ENCODE measurements at regions not wholly inside any gene's neighbourhood (a gene's known extent, or its start where the extent isn't known, plus 50 kb on each side); places are given as distances from the start of the nearest gene placed in this dataset.

GRCh38 chr10:2294739-2295138 lies 557.4 kb upstream of the ADARB2 start:
- H3K27me3 ChIP-seq = no peaks in the 10 kb centered on the region
- no peak for TF ChIP-seq POLR2A (IDR thresholded peaks at IDR 0.05)
- TF ChIP-seq, protein P1, sequence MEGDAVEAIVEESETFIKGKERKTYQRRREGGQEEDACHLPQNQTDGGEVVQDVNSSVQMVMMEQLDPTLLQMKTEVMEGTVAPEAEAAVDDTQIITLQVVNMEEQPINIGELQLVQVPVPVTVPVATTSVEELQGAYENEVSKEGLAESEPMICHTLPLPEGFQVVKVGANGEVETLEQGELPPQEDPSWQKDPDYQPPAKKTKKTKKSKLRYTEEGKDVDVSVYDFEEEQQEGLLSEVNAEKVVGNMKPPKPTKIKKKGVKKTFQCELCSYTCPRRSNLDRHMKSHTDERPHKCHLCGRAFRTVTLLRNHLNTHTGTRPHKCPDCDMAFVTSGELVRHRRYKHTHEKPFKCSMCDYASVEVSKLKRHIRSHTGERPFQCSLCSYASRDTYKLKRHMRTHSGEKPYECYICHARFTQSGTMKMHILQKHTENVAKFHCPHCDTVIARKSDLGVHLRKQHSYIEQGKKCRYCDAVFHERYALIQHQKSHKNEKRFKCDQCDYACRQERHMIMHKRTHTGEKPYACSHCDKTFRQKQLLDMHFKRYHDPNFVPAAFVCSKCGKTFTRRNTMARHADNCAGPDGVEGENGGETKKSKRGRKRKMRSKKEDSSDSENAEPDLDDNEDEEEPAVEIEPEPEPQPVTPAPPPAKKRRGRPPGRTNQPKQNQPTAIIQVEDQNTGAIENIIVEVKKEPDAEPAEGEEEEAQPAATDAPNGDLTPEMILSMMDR (IDR thresholded peaks at IDR 0.05) = no peak
- no peak for TF ChIP-seq POLR2AphosphoS5 (IDR thresholded peaks at IDR 0.05; ENCODE audit: insufficient read depth in 1 of 2, low read depth in 1 of 2)
- H3K4me3 ChIP-seq = no peak overlapping the region
- H3K4me1 ChIP-seq = no peaks in the 10 kb centered on the region
- intact Hi-C loops (cut with DNase I) = no loop called here
- H3K36me3 ChIP-seq = no peaks in the 10 kb centered on the region
- H3K27ac ChIP-seq = no peak overlapping the region
- no peaks in the 10 kb centered on the region for H3K9me3 ChIP-seq
- no peak for DNase-seq (ENCODE audit: extremely low spot score in 2 of 2)

GRCh38 chr10:2284071-2284470 lies 546.7 kb upstream of the ADARB2 start:
- Histone ChIP-seq H3K4me1 (no peaks in the 10 kb centered on the region), H3K9me3 (no peaks in the 10 kb centered on the region), H3K27ac (no peak overlapping the region), H3K27me3 (no peaks in the 10 kb centered on the region), H3K36me3 (no peaks in the 10 kb centered on the region), H3K4me3 (no peak overlapping the region)
- DNase-seq (ENCODE audit: extremely low spot score in 2 of 2) = no peak
- TF ChIP-seq POLR2A (IDR thresholded peaks at IDR 0.05) = no peak
- intact Hi-C loops (cut with DNase I) = no loop called here

- Histone ChIP-seq H3K4me3 (no peak overlapping the region), H3K27me3 (no peaks in the 10 kb centered on the region), H3K27ac (no peak overlapping the region), H3K9me3 (no peaks in the 10 kb centered on the region), H3K36me3 (no peaks in the 10 kb centered on the region), H3K4me1 (no peaks in the 10 kb centered on the region)
- TF ChIP-seq, protein P1 (IDR thresholded peaks at IDR 0.05) = no peak
- TF ChIP-seq POLR2A (IDR thresholded peaks at IDR 0.05) (no peak), POLR2AphosphoS5 (IDR thresholded peaks at IDR 0.05; ENCODE audit: insufficient read depth in 1 of 2, low read depth in 1 of 2) (no peak)
- intact Hi-C loops (cut with DNase I) = no loop called here
- DNase-seq (ENCODE audit: extremely low spot score in 2 of 2) = no peak
These were observed 544.9 kb upstream of the ADARB2 start for GRCh38 chr10:2282202-2282601.

DNA sequence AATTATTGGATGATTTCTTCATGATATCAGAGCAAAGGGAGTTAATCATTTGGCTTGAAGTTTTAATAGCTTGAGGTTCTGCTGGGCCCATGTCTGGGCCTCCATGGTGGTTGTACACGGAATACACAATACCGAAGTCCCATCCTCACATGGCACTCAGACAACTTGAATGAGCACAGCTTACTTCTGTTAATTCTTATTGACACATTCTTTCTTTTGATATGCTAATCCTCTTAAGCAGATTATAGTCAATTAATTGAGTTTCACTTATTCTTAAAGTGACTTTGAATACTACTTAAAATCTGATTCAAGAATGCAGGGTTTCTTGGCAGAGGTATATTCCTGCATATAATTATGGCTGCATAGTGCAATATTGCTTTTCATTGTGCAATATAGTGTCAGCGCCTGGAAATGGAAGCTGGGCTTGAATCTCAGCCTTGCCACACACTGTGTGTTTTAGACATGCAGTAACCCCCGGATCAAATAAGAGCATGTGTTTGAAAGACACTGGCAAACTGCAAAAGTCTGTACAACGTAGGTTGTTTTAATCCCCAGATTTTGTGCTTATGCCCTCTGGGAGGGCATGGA lies 543.5 kb upstream of the ADARB2 start:
- TF ChIP-seq, protein P1 (IDR thresholded peaks at IDR 0.05) = no peak
- TF ChIP-seq POLR2AphosphoS5 (IDR thresholded peaks at IDR 0.05; ENCODE audit: insufficient read depth in 1 of 2, low read depth in 1 of 2) (no peak), POLR2A (IDR thresholded peaks at IDR 0.05) (no peak)
- Histone ChIP-seq H3K36me3 (no peaks in the 10 kb centered on the region), H3K4me1 (no peaks in the 10 kb centered on the region), H3K27ac (no peak overlapping the region), H3K27me3 (no peaks in the 10 kb centered on the region), H3K4me3 (no peak overlapping the region), H3K9me3 (no peaks in the 10 kb centered on the region)
- no peak for DNase-seq (ENCODE audit: extremely low spot score in 2 of 2)
- intact Hi-C loops (cut with DNase I) = no loop called here

DNA sequence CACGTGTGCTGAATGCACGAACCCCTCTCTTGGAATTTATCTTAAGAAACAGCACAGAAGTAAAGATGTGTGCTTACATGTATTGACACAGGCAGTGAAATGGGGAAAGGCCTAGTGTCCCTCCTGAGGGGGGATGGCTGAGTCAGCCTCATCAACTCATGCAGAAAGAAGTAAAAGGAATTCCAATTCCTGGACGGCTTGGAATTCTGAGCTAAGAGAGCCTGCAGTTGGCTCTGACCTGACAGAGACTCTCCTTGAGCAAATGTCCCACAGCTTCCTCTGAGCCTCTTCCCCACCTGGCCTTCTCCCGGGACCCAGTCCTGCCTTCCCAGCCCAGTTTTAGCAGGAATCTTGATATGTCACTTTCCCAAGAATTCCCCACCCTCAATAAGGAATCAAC lies 542.4 kb upstream of the ADARB2 start:
- no peak overlapping the region for H3K27ac ChIP-seq
- no peaks in the 10 kb centered on the region for H3K36me3 ChIP-seq
- H3K9me3 ChIP-seq = no peaks in the 10 kb centered on the region
- TF ChIP-seq POLR2AphosphoS5 (IDR thresholded peaks at IDR 0.05; ENCODE audit: insufficient read depth in 1 of 2, low read depth in 1 of 2) (no peak), POLR2A (IDR thresholded peaks at IDR 0.05) (no peak)
- TF ChIP-seq, protein P1 (IDR thresholded peaks at IDR 0.05) = no peak
- DNase-seq (ENCODE audit: extremely low spot score in 2 of 2) = no peak
- no peaks in the 10 kb centered on the region for H3K4me1 ChIP-seq
- no peak overlapping the region for H3K4me3 ChIP-seq
- intact Hi-C loops (cut with DNase I) = no loop called here
- H3K27me3 ChIP-seq = no peaks in the 10 kb centered on the region
